ENCODE measurements at regions not wholly inside any gene's neighbourhood (a gene's known extent, or its start where the extent isn't known, plus 50 kb on each side); places are given as distances from the start of the nearest gene placed in this dataset.
A peak's percentile ranks its signal among the peaks of the same experiment; 100 is the strongest.

DNA sequence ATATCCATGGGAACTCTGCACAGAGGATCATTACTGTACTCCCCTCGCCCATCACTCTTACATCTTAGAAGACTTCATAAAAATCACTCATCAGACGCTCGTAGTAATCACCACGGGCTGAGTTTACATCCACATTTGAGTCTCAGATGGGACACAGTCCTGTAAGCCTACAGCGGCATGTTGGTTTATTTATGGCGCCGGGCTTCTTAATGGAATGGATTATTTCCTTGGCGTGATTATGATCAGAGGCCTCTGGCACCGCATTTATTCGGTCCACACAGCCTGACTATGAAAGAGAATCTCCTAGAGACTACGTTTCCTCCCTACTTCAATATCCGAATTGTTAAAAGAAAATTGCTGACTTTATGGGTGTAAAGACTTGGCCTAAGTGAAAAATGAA is 123.5 kb upstream of the FRMD4A start:
- TF ChIP-seq, protein P1, sequence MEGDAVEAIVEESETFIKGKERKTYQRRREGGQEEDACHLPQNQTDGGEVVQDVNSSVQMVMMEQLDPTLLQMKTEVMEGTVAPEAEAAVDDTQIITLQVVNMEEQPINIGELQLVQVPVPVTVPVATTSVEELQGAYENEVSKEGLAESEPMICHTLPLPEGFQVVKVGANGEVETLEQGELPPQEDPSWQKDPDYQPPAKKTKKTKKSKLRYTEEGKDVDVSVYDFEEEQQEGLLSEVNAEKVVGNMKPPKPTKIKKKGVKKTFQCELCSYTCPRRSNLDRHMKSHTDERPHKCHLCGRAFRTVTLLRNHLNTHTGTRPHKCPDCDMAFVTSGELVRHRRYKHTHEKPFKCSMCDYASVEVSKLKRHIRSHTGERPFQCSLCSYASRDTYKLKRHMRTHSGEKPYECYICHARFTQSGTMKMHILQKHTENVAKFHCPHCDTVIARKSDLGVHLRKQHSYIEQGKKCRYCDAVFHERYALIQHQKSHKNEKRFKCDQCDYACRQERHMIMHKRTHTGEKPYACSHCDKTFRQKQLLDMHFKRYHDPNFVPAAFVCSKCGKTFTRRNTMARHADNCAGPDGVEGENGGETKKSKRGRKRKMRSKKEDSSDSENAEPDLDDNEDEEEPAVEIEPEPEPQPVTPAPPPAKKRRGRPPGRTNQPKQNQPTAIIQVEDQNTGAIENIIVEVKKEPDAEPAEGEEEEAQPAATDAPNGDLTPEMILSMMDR (IDR thresholded peaks at IDR 0.05), result no peak
- TF ChIP-seq EZH2 (IDR thresholded peaks at IDR 0.05), result no peak
- no peak for TF ChIP-seq EZH2phosphoT487 (IDR thresholded peaks at IDR 0.05)
- H3K4me3 ChIP-seq, result no peak overlapping the region
- peaks cover 3% of the 10 kb centered on the region for H3F3A ChIP-seq (ENCODE audit: low read depth)
- H3K9me3 ChIP-seq (ENCODE audit: low read depth), result no peaks in the 10 kb centered on the region
- H3K4me1 ChIP-seq, result no peaks in the 10 kb centered on the region
- no peak overlapping the region for H3K4me2 ChIP-seq
- H3K27ac ChIP-seq, result no peak overlapping the region
- Mint-ChIP-seq H3K4me3 (no peak overlapping the region), H3K9me3 (peaks cover 14% of the 10 kb centered on the region), H3K4me1 (peaks cover 2% of the 10 kb centered on the region), H3K36me3 (peaks cover 3% of the 10 kb centered on the region), H3K27me3 (ENCODE audit: insufficient read depth, low read depth) (peaks cover 11% of the 10 kb centered on the region), H3K27ac (peak overlapping the region; percentile 11)
- no peak overlapping the region for H3K9ac ChIP-seq
- no peak for DNase-seq (ENCODE audit: low spot score)
- H3K27me3 ChIP-seq, result no peaks in the 10 kb centered on the region
- H3K79me2 ChIP-seq (ENCODE audit: low read depth), result no peaks in the 10 kb centered on the region
- no peaks in the 10 kb centered on the region for H4K20me1 ChIP-seq (ENCODE audit: low read depth)
- no peaks in the 10 kb centered on the region for H3K36me3 ChIP-seq
- no peak overlapping the region for H2AFZ ChIP-seq (replicated peaks)

DNA sequence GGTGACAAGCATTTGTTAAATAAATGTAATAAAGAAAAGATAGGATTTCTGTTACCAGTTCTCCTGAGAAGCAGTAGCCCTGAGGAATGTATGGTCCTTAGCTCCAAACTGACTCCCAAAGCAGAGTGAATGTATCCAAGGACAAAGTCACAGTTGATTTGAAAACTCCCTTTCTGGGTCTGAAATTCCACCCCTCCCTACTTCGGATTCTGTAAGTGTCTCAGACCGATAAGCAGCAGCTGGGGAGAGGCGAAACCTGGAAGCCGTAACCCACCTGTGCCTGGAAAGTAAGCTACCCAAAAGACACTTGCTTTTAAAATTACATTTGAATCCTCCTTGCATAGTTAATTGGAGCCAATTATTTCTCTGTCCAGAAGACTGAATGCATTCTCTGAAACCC is 122.9 kb upstream of the FRMD4A start:
- H3K9me3 ChIP-seq (ENCODE audit: low read depth), result no peaks in the 10 kb centered on the region
- TF ChIP-seq EZH2 (IDR thresholded peaks at IDR 0.05) (no peak), EZH2phosphoT487 (IDR thresholded peaks at IDR 0.05) (no peak)
- TF ChIP-seq, protein P1 (IDR thresholded peaks at IDR 0.05), result no peak
- Mint-ChIP-seq H3K27ac (no peak overlapping the region), H3K9me3 (peaks cover 12% of the 10 kb centered on the region), H3K36me3 (peaks cover 3% of the 10 kb centered on the region), H3K4me1 (peaks cover 6% of the 10 kb centered on the region), H3K27me3 (ENCODE audit: insufficient read depth, low read depth) (peaks cover 11% of the 10 kb centered on the region), H3K4me3 (no peak overlapping the region)
- H3K36me3 ChIP-seq, result no peaks in the 10 kb centered on the region
- no peaks in the 10 kb centered on the region for H3K27me3 ChIP-seq
- no peak overlapping the region for H3K27ac ChIP-seq
- no peak overlapping the region for H3K4me3 ChIP-seq
- H4K20me1 ChIP-seq (ENCODE audit: low read depth), result no peaks in the 10 kb centered on the region
- no peak overlapping the region for H3K9ac ChIP-seq
- no peak overlapping the region for H2AFZ ChIP-seq (replicated peaks)
- no peaks in the 10 kb centered on the region for H3K79me2 ChIP-seq (ENCODE audit: low read depth)
- no peak for DNase-seq (ENCODE audit: low spot score)
- peaks cover 2% of the 10 kb centered on the region for H3K4me1 ChIP-seq
- peaks cover 10% of the 10 kb centered on the region for H3F3A ChIP-seq (ENCODE audit: low read depth)
- no peak overlapping the region for H3K4me2 ChIP-seq

DNA sequence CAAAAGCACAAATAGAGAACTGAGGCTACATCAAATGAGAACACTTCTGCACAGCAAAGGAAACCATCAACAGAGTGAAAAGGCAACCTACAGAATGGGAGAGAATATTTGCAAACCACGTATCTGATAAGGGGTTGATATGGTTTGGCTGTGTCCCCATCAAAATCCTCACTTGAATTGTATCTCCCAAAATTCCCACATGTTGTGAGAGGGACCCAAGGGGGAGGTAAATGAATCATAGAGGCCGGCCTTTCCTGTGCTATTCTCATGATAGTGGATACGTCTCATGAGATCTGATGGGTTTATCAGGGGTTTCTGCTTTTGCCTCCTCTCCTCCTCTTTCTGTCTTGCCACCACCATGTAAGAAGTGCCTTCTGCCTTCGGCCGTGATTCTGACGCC is 120.6 kb upstream of the FRMD4A start:
- no peak overlapping the region for H2AFZ ChIP-seq (replicated peaks)
- TF ChIP-seq EZH2phosphoT487 (IDR thresholded peaks at IDR 0.05), result no peak
- no peak for TF ChIP-seq EZH2 (IDR thresholded peaks at IDR 0.05)
- TF ChIP-seq, protein P1 (IDR thresholded peaks at IDR 0.05), result no peak
- no peak overlapping the region for H3K27ac ChIP-seq
- peaks cover 11% of the 10 kb centered on the region for H3K27me3 Mint-ChIP-seq (ENCODE audit: insufficient read depth, low read depth)
- DNase-seq (ENCODE audit: low spot score), result no peak
- no peaks in the 10 kb centered on the region for H3K79me2 ChIP-seq (ENCODE audit: low read depth)
- peaks cover 6% of the 10 kb centered on the region for H3K4me1 Mint-ChIP-seq
- H3K9ac ChIP-seq, result no peak overlapping the region
- H4K20me1 ChIP-seq (ENCODE audit: low read depth), result no peaks in the 10 kb centered on the region
- no peak overlapping the region for H3K27ac Mint-ChIP-seq
- H3K4me2 ChIP-seq, result no peak overlapping the region
- H3K4me3 ChIP-seq, result no peak overlapping the region
- peaks cover 4% of the 10 kb centered on the region for H3K9me3 Mint-ChIP-seq
- no peaks in the 10 kb centered on the region for H3K27me3 ChIP-seq
- no peaks in the 10 kb centered on the region for H3K9me3 ChIP-seq (ENCODE audit: low read depth)
- H3K36me3 Mint-ChIP-seq, result no peaks in the 10 kb centered on the region
- peaks cover 3% of the 10 kb centered on the region for H3K4me1 ChIP-seq
- H3F3A ChIP-seq (ENCODE audit: low read depth), result peaks cover 13% of the 10 kb centered on the region
- no peak overlapping the region for H3K4me3 Mint-ChIP-seq
- H3K36me3 ChIP-seq, result no peaks in the 10 kb centered on the region

All from neural progenitor cell (in vitro differentiated cells).